SU-DHL-6 (cell line): ENCODE measurements at regions not wholly inside any gene's neighbourhood (a gene's known extent, or its start where the extent isn't known, plus 50 kb on each side); places are given as distances from the start of the nearest gene placed in this dataset.

Experiments
- CTCF ChIP-seq: fragments of 200-600 bp; sonication (generic); IDR thresholded peaks from one replicate; pipeline ENCODE4 v1.5.1; 2017; ENCODE audit warnings: antibody characterized with exemption, mild to moderate bottlenecking, low read length, moderate library complexity; ENCODE audit not compliant: insufficient read depth, poor library complexity, severe bottlenecking
- EZH2phosphoT487 ChIP-seq: fragments of 200-600 bp; sonication (generic), shearing (Covaris generic); conservative IDR thresholded peaks from 2 replicates; pipeline ENCODE4 v1.6.1; 2018; ENCODE audit warnings: mild to moderate bottlenecking, antibody characterized with exemption, low read length, moderate library complexity, mixed read lengths

GRCh38 chr20:57071283-57071731, 195.1 kb downstream of the BMP7 start:
- no peak for TF ChIP-seq CTCF
- TF ChIP-seq EZH2phosphoT487: no peak; the same call in 1 of the 2 replicates
